ENCODE measurements at regions not wholly inside any gene's neighbourhood (a gene's known extent, or its start where the extent isn't known, plus 50 kb on each side); places are given as distances from the start of the nearest gene placed in this dataset. TPM values are rescaled to one million over a fixed set of nuclear protein-coding genes. Genes with fewer than 3 reads are reported as not detected.
"Not testable (repeated sequence)": the region's sequence is repeated elsewhere in the genome, so short reads cannot be mapped to it uniquely, and the experiment has no call there.

DNA sequence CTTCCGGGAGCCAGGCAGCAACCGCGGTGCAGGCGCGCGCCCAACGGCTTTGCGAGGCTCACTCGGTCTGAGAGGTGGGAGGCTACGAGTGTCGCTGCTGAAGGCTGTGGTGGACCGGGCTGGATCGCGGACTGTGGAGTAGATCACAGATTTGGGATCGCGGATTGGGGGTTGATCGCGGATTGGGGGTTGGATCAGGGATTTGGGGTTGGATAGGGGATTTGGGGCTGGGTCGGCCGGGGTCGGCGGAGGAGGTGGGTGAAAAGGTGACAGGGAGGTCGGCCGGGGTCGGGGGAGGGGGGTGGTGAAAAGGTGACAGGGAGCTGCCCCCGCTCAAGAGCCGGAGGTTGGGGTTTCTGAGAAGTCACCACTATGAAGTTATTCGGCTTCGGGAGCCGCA is 1433.6 kb upstream of the TPTE start:
- CTCF ChIA-PET; RAD21 ChIA-PET (ENCODE audit: unreplicated experiment); H3K27ac ChIP-seq (ENCODE audit: control insufficient read depth, insufficient read depth); H2AFZ ChIP-seq (ENCODE audit: control insufficient read depth, low read depth, low read length); H4K20me1 ChIP-seq (ENCODE audit: control insufficient read depth, insufficient read depth); POLR2A ChIA-PET; H3K4me2 ChIP-seq (ENCODE audit: control insufficient read depth, insufficient read depth); ATAC-seq; H3K36me3 ChIP-seq (ENCODE audit: control insufficient read depth in 2 of 2, insufficient read depth in 2 of 2, low read length in 1 of 2); BruUV-seq (replicated peaks); intact Hi-C loops (cut with micrococcal nuclease; ENCODE audit: unreplicated experiment); H3K4me3 ChIP-seq; FAIRE-seq; in situ Hi-C loops (cut with MboI); H3K9me3 ChIP-seq (replicated peaks; ENCODE audit: control insufficient read depth, insufficient read depth, low read length); H3K79me2 ChIP-seq (ENCODE audit: control insufficient read depth, insufficient read depth, low read length); DNase-seq (ENCODE audit: low read depth, low spot score); SMC1A ChIA-PET (ENCODE audit: uncharacterized antibody, unreplicated experiment); H3K4me1 ChIP-seq (ENCODE audit: control insufficient read depth, insufficient read depth, low read length); H3K9ac ChIP-seq (ENCODE audit: control insufficient read depth, insufficient read depth, low read length); H3K27me3 ChIP-seq (replicated peaks in 1 of 2; ENCODE audit: control insufficient read depth in 2 of 2, insufficient read depth in 2 of 2, low read length in 1 of 2): not testable (repeated sequence)
- 99% methylated on average over 16 of the region's 30 CpGs for WGBS (ENCODE audit: insufficient coverage, insufficient replicate concordance, low lambda C conversion rate, missing lambda C conversion rate)

DNA sequence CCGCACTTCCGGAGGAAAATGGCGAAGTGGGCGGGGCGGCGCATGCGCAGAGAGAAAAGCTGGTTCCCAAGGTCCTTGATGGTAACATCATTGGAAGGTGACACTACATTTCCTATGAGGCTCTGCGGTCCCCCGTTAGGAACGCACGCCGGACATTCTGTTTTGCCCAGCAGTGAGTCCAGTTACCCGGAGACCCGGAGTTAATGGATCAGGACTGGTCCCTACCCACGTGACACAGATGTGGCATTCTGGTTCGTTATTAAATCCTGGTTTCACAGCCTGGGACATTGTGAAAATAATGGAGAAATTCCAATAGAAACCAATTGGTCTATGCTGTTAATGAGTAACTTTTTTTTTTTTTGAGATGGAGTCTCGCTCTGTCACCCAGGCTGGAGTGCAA is 1391.6 kb upstream of the TPTE start:
- H3K4me2 ChIP-seq (ENCODE audit: control insufficient read depth, insufficient read depth); H2AFZ ChIP-seq (ENCODE audit: control insufficient read depth, low read depth, low read length); RAD21 ChIA-PET (ENCODE audit: unreplicated experiment); ATAC-seq; SMC1A ChIA-PET (ENCODE audit: uncharacterized antibody, unreplicated experiment); H4K20me1 ChIP-seq (ENCODE audit: control insufficient read depth, insufficient read depth); H3K9me3 ChIP-seq (replicated peaks; ENCODE audit: control insufficient read depth, insufficient read depth, low read length); H3K36me3 ChIP-seq (ENCODE audit: control insufficient read depth in 2 of 2, insufficient read depth in 2 of 2, low read length in 1 of 2); intact Hi-C loops (cut with micrococcal nuclease; ENCODE audit: unreplicated experiment); CTCF ChIA-PET; POLR2A ChIA-PET; H3K27ac ChIP-seq (ENCODE audit: control insufficient read depth, insufficient read depth); DNase-seq (ENCODE audit: low read depth, low spot score); H3K4me3 ChIP-seq; BruUV-seq (replicated peaks); H3K27me3 ChIP-seq (replicated peaks in 1 of 2; ENCODE audit: control insufficient read depth in 2 of 2, insufficient read depth in 2 of 2, low read length in 1 of 2); H3K79me2 ChIP-seq (ENCODE audit: control insufficient read depth, insufficient read depth, low read length); in situ Hi-C loops (cut with MboI); H3K4me1 ChIP-seq (ENCODE audit: control insufficient read depth, insufficient read depth, low read length); FAIRE-seq; H3K9ac ChIP-seq (ENCODE audit: control insufficient read depth, insufficient read depth, low read length): not testable (repeated sequence)
- WGBS (ENCODE audit: insufficient coverage, insufficient replicate concordance, low lambda C conversion rate, missing lambda C conversion rate) = 2% methylated on average over 8 of the region's 17 CpGs

DNA sequence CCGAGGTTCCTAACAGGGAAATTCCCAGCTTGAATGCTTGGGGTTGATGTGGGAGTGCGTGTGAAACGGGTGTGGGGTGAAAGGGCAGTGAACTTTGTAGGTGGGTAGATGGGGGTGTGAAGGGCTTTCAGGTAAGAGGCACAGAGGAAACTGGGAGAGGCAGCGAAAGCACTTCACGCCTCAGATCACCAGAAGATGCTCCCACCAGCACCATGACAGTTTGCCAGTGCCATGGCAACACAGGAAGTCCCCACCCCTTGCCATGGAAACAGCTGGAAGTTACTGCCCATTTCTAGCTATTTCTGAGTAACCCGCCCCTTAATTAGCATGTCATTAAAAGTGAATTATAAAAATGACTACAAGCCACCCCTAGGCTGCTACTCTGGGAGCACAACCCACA is 1390.6 kb upstream of the TPTE start:
- H3K9me3 ChIP-seq (replicated peaks; ENCODE audit: control insufficient read depth, insufficient read depth, low read length); H3K9ac ChIP-seq (ENCODE audit: control insufficient read depth, insufficient read depth, low read length); H3K27me3 ChIP-seq (replicated peaks in 1 of 2; ENCODE audit: control insufficient read depth in 2 of 2, insufficient read depth in 2 of 2, low read length in 1 of 2); H3K36me3 ChIP-seq (ENCODE audit: control insufficient read depth in 2 of 2, insufficient read depth in 2 of 2, low read length in 1 of 2); H2AFZ ChIP-seq (ENCODE audit: control insufficient read depth, low read depth, low read length); H3K27ac ChIP-seq (ENCODE audit: control insufficient read depth, insufficient read depth); RAD21 ChIA-PET (ENCODE audit: unreplicated experiment); H3K79me2 ChIP-seq (ENCODE audit: control insufficient read depth, insufficient read depth, low read length); CTCF ChIA-PET; H3K4me3 ChIP-seq; in situ Hi-C loops (cut with MboI); SMC1A ChIA-PET (ENCODE audit: uncharacterized antibody, unreplicated experiment); POLR2A ChIA-PET; H3K4me2 ChIP-seq (ENCODE audit: control insufficient read depth, insufficient read depth); H4K20me1 ChIP-seq (ENCODE audit: control insufficient read depth, insufficient read depth); DNase-seq (ENCODE audit: low read depth, low spot score); ATAC-seq; BruUV-seq (replicated peaks); H3K4me1 ChIP-seq (ENCODE audit: control insufficient read depth, insufficient read depth, low read length); FAIRE-seq; intact Hi-C loops (cut with micrococcal nuclease; ENCODE audit: unreplicated experiment): not testable (repeated sequence)
- WGBS (ENCODE audit: insufficient coverage, insufficient replicate concordance, low lambda C conversion rate, missing lambda C conversion rate) = 7% methylated on average over 5 of the region's 6 CpGs

Small RNA genes in the stretch of these regions (small RNA-seq; reads per million reads assigned to genes)
- not detected for gene CR392039.1
